IMR-90 (cell line): ENCODE measurements at regions not wholly inside any gene's neighbourhood (a gene's known extent, or its start where the extent isn't known, plus 50 kb on each side); places are given as distances from the start of the nearest gene placed in this dataset.

Experiments used
- ATAC-seq: fragments of 200-7000 bp; cut with Tn5 transposase; 2 replicates; pipeline ENCODE4 v1.9.1; 2020; ENCODE audit warnings: low read depth, mild to moderate bottlenecking, moderate library complexity
- BruUV-seq: library from RNA; stranded (reverse); fragments of 400-500 nt; replicated peaks from 2 replicates; lab custom pipeline; 2021; lab: Mats Ljungman, UMichigan
- CTCF ChIA-PET: fragments of 300-600 bp; formaldehyde crosslinking; extraction: SDS; loops from one replicate; lab custom pipeline; 2021; ENCODE audit warnings: antibody characterized with exemption; lab: Yijun Ruan, JAX
- POLR2A ChIA-PET: fragments of 300-600 bp; sonication (Branson Sonifier 250); formaldehyde crosslinking; loops from one replicate; lab custom pipeline; 2022; ENCODE audit warnings: antibody characterized with exemption; ENCODE audit not compliant: unreplicated experiment; lab: Charles Lee
- DNase-seq: peaks from one replicate; pipeline ENCODE4 v3.0.0; 2013
- H2AFZ ChIP-seq: replicated peaks from 2 replicates; pipeline ENCODE3; 2013; ENCODE audit warnings: low read length, mild to moderate bottlenecking; ENCODE audit not compliant: poor library complexity
- H2AK5ac ChIP-seq: 2 replicates; pipeline ENCODE4 v1.6.1; 2013; ENCODE audit warnings: low read depth, low read length, inconsistent platforms
- H2AK9ac ChIP-seq: replicated peaks from 2 replicates; pipeline ENCODE3; 2013; ENCODE audit warnings: mild to moderate bottlenecking, low read depth, low read length, moderate library complexity; ENCODE audit not compliant: poor library complexity
- H2BK120ac ChIP-seq: 2 replicates; pipeline ENCODE4 v1.6.1; 2013; ENCODE audit warnings: low read depth, low read length, inconsistent platforms
- H2BK15ac ChIP-seq: 3 replicates; pipeline ENCODE4 v1.6.1; 2013; ENCODE audit warnings: low read depth, low read length, inconsistent platforms
- H2BK20ac ChIP-seq: 2 replicates; pipeline ENCODE4 v1.6.1; 2013; ENCODE audit warnings: low read depth, mild to moderate bottlenecking, inconsistent platforms, low read length, moderate library complexity
- H2BK5ac ChIP-seq: 2 replicates; pipeline ENCODE4 v1.6.1; 2013; ENCODE audit warnings: mild to moderate bottlenecking, low read depth, low read length, inconsistent platforms; ENCODE audit not compliant: poor library complexity, severe bottlenecking
- H3K14ac ChIP-seq: replicated peaks from 2 replicates; pipeline ENCODE4 v1.6.1; 2013; ENCODE audit warnings: low read depth, low read length, inconsistent platforms
- H3K18ac ChIP-seq: 2 replicates; pipeline ENCODE4 v1.6.1; 2013; ENCODE audit warnings: low read depth, low read length, control low read depth
- H3K23ac ChIP-seq: 2 replicates; pipeline ENCODE4 v1.6.1; 2013; ENCODE audit warnings: low read depth, low read length, inconsistent platforms
- H3K27ac ChIP-seq: 2 replicates; pipeline ENCODE4 v1.5.1; 2013; ENCODE audit warnings: mild to moderate bottlenecking, control low read depth, low read length; ENCODE audit not compliant: insufficient read depth
- H3K27me3 ChIP-seq: 2 replicates; pipeline ENCODE4 v1.6.1; 2013; ENCODE audit warnings: low read length; ENCODE audit not compliant: control insufficient read depth, insufficient read depth
- H3K36me3 ChIP-seq: 2 replicates; pipeline ENCODE4 v1.6.1; 2013; ENCODE audit warnings: low read length, mixed read lengths; ENCODE audit not compliant: control insufficient read depth, insufficient read depth
- H3K4ac ChIP-seq: 2 replicates; pipeline ENCODE4 v1.6.1; 2013; ENCODE audit warnings: low read depth, low read length, inconsistent platforms
- H3K4me1 ChIP-seq: 2 replicates; pipeline ENCODE4 v1.6.1; 2013; ENCODE audit warnings: low read length, mixed read lengths; ENCODE audit not compliant: control insufficient read depth, insufficient read depth
- H3K4me2 ChIP-seq: 2 replicates; pipeline ENCODE4 v1.6.1; 2013; ENCODE audit warnings: low read depth, mild to moderate bottlenecking, control low read depth, low read length, moderate library complexity
- H3K4me3 ChIP-seq: 2 replicates; pipeline ENCODE4 v1.5.1; 2013; ENCODE audit warnings: low read depth, mild to moderate bottlenecking, control low read depth, low read length, moderate library complexity; ENCODE audit not compliant: insufficient read depth
- H3K56ac ChIP-seq: 2 replicates; pipeline ENCODE4 v1.6.1; 2013; ENCODE audit warnings: low read length, inconsistent platforms; ENCODE audit not compliant: insufficient read depth; ENCODE audit errors: extremely low read depth
- H3K79me1 ChIP-seq, 2 experiments: 2 replicates each; pipeline ENCODE4 v1.6.1; 2013; ENCODE audit warnings: low read length in 2 of 2, inconsistent platforms in 1 of 2, low read depth in 1 of 2
- H3K9ac ChIP-seq: 2 replicates; pipeline ENCODE4 v1.6.1; 2013; ENCODE audit warnings: low read depth, low read length, control low read depth
- H3K9me1 ChIP-seq: 2 replicates; pipeline ENCODE4 v1.6.1; 2013; ENCODE audit warnings: low read length, inconsistent platforms; ENCODE audit not compliant: insufficient read depth
- H3K9me3 ChIP-seq: 2 replicates; pipeline ENCODE4 v1.6.1; 2013; ENCODE audit warnings: low read length; ENCODE audit not compliant: control insufficient read depth, insufficient read depth
- H4K20me1 ChIP-seq: 2 replicates; pipeline ENCODE4 v1.6.1; 2013; ENCODE audit warnings: low read length, inconsistent platforms; ENCODE audit not compliant: insufficient read depth
- H4K5ac ChIP-seq: 2 replicates; pipeline ENCODE4 v1.6.1; 2013; ENCODE audit warnings: mild to moderate bottlenecking, low read depth, low read length, control low read depth
- H4K8ac ChIP-seq, 2 experiments: 2 replicates each; pipeline ENCODE4 v1.6.1; 2013; ENCODE audit warnings: low read depth in 2 of 2, low read length in 2 of 2, control low read depth in 1 of 2, inconsistent platforms in 1 of 2
- H4K91ac ChIP-seq: 2 replicates; pipeline ENCODE4 v1.6.1; 2013; ENCODE audit warnings: low read depth, low read length, inconsistent platforms; ENCODE audit not compliant: insufficient read depth
- BHLHE40 ChIP-seq: fragments of 150-350 bp; IDR thresholded peaks from 2 replicates; pipeline ENCODE4 v1.6.1; 2016; ENCODE audit warnings: mild to moderate bottlenecking, low read depth, low read length
- CHD1 ChIP-seq: IDR thresholded peaks from 2 replicates; pipeline ENCODE4 v1.6.1; 2012; ENCODE audit warnings: low read depth, low read length, improper control_type of control experiment
- MAFK ChIP-seq: IDR thresholded peaks from 2 replicates; pipeline ENCODE4 v1.6.1; 2012; ENCODE audit warnings: low read depth, low read length, improper control_type of control experiment
- MXI1 ChIP-seq: IDR thresholded peaks from 2 replicates; pipeline ENCODE4 v1.6.1; 2012; ENCODE audit warnings: low read depth, mild to moderate bottlenecking, low read length, moderate library complexity, borderline replicate concordance
- NFE2L2 ChIP-seq: fragments of 150-350 bp; IDR thresholded peaks from 2 replicates; pipeline ENCODE4 v1.6.1; 2016; ENCODE audit warnings: low read depth, mild to moderate bottlenecking, low read length
- POLR2A ChIP-seq: IDR thresholded peaks from 2 replicates; pipeline ENCODE4 v1.6.1; 2012; ENCODE audit warnings: mild to moderate bottlenecking, low read depth, low read length
- RAD21 ChIP-seq: IDR thresholded peaks from 2 replicates; pipeline ENCODE4 v1.6.1; 2012; ENCODE audit warnings: low read length, improper control_type of control experiment
- RCOR1 ChIP-seq: IDR thresholded peaks from 2 replicates; pipeline ENCODE4 v1.6.1; 2012; ENCODE audit warnings: mild to moderate bottlenecking, low read length, improper control_type of control experiment; ENCODE audit not compliant: insufficient replicate concordance
- SMC3 ChIP-seq: fragments of 150-350 bp; IDR thresholded peaks from 2 replicates; pipeline ENCODE4 v1.6.1; 2016; ENCODE audit warnings: low read depth, mild to moderate bottlenecking, antibody characterized with exemption, low read length, moderate library complexity
- WGBS, 2 experiments: methylation state at CpG; one replicate each; pipeline versions ENCODE4 v1.1.5 to v1.1.7; 2013; ENCODE audit warnings: missing lambda C conversion rate in 2 of 2; ENCODE audit not compliant: insufficient read length in 1 of 2; ENCODE audit errors: extremely low coverage in 2 of 2; 5-methylcytosine and 5-hydroxymethylcytosine counted together
- dilution Hi-C: fragments of 300-500 bp; cut with HindIII; formaldehyde crosslinking; loops from one replicate; pipeline ENCODE4 v1.14.3; 2018; ENCODE audit warnings: low sequenced_read_pairs; ENCODE audit not compliant: unreplicated experiment
- in situ Hi-C: fragments of 300-500 bp; cut with MboI; formaldehyde crosslinking; loops from 3 replicates; pipeline ENCODE4 v1.14.3; 2019; ENCODE audit warnings: low sequenced_read_pairs, inconsistent platforms, mixed read lengths
- intact Hi-C: fragments of 100-400 bp; cut with micrococcal nuclease; formaldehyde crosslinking; loops from 2 replicates; pipeline ENCODE4 v1.10.0; 2022
- TF ChIP-seq, protein P1 (sequence below): fragments of 150-350 bp; IDR thresholded peaks from 2 replicates; pipeline ENCODE4 v1.6.1; 2017; ENCODE audit warnings: mild to moderate bottlenecking, antibody characterized with exemption, low read length, low read depth
- TF ChIP-seq, protein P2 (sequence below): fragments of 150-350 bp; IDR thresholded peaks from 2 replicates; pipeline ENCODE4 v1.6.1; 2016; ENCODE audit warnings: low read depth, mild to moderate bottlenecking, low read length, moderate library complexity, borderline replicate concordance
- TF ChIP-seq, protein P3 (sequence below): conservative IDR thresholded peaks from 2 replicates; pipeline ENCODE4 v1.5.1; 2012; ENCODE audit warnings: mild to moderate bottlenecking, low read depth, low read length, improper control_type of control experiment

DNA sequence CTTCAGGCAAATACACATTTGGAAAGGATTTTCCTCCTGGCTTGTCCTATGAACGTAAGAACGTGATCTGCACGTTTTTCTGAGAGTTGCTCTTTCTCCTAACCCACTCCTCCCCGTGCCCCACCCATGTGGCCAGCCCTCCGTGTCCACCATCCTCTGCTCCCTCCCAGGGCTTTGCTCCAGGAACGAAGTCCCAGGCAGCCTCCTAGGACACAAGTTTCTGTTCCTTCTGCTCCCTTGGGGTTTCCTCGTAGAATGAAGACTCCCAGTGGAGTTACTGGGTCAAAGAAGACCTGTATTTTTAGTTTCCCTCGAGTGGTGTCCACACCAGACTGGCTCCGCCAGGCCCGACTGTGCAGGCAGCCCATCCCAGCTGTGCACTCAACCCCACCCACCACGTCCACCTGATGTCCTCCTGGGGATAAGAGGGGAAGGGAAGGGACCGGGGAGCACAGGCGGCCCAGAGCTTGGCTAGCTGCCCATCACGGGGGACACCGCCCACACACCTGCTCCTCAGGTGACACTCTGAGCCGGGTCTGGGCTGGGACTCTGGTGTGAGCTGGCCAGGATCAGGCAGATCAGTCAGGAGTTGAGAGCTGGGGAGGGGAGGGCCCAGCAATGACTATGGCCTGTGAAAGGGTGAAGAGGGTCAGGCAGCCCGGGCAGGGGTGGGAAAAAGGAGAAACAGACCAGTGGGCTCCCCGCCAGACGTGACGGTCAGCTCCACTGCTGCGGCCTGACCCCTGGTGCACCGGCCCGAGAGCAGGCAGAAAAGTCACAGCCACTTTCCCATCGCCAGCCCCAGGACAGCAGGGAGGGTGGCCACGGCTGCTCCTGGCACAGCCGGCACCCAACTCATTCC, 54.3 kb upstream of the PPP2R2D start:
- no peak overlapping the region for H2AFZ ChIP-seq
- no peak overlapping the region for H3K27ac ChIP-seq
- no peak overlapping the region for H2BK120ac ChIP-seq
- no peaks in the 10 kb centered on the region for H3K36me3 ChIP-seq
- ATAC-seq: no peak
- no peaks in the 10 kb centered on the region for H3K79me1 ChIP-seq
- in situ Hi-C loops: no loop called here
- 54% methylated on average over 6 of the region's 26 CpGs; no CpG with 5 or more reads in 1 of the 2 experiments for WGBS, 2 experiments
- no peak overlapping the region for H2BK15ac ChIP-seq
- H4K8ac ChIP-seq: no peak overlapping the region
- DNase-seq: no peak
- no peak overlapping the region for H2BK20ac ChIP-seq
- no peak overlapping the region for H2BK5ac ChIP-seq
- intact Hi-C loops: no loop called here
- CTCF ChIA-PET: no interaction called here
- H4K5ac ChIP-seq: no peak overlapping the region
- H3K9me3 ChIP-seq: peaks cover 51% of the 10 kb centered on the region
- no peak overlapping the region for H3K18ac ChIP-seq
- no peak overlapping the region for H3K4ac ChIP-seq
- H3K27me3 ChIP-seq: no peaks in the 10 kb centered on the region
- H2AK5ac ChIP-seq: no peak overlapping the region
- POLR2A ChIA-PET: no interaction called here
- no peak overlapping the region for H3K23ac ChIP-seq
- no peak overlapping the region for H2AK9ac ChIP-seq
- TF ChIP-seq MXI1: no peak
- no peak for TF ChIP-seq BHLHE40
- TF ChIP-seq, protein P1, sequence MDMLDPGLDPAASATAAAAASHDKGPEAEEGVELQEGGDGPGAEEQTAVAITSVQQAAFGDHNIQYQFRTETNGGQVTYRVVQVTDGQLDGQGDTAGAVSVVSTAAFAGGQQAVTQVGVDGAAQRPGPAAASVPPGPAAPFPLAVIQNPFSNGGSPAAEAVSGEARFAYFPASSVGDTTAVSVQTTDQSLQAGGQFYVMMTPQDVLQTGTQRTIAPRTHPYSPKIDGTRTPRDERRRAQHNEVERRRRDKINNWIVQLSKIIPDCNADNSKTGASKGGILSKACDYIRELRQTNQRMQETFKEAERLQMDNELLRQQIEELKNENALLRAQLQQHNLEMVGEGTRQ: no peak
- TF ChIP-seq, protein P2, sequence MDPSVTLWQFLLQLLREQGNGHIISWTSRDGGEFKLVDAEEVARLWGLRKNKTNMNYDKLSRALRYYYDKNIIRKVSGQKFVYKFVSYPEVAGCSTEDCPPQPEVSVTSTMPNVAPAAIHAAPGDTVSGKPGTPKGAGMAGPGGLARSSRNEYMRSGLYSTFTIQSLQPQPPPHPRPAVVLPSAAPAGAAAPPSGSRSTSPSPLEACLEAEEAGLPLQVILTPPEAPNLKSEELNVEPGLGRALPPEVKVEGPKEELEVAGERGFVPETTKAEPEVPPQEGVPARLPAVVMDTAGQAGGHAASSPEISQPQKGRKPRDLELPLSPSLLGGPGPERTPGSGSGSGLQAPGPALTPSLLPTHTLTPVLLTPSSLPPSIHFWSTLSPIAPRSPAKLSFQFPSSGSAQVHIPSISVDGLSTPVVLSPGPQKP: no peak
- TF ChIP-seq POLR2A: no peak
- TF ChIP-seq MAFK: no peak
- TF ChIP-seq RAD21: no peak
- TF ChIP-seq RCOR1: no peak
- TF ChIP-seq NFE2L2: no peak
- TF ChIP-seq SMC3: no peak
- TF ChIP-seq, protein P3, sequence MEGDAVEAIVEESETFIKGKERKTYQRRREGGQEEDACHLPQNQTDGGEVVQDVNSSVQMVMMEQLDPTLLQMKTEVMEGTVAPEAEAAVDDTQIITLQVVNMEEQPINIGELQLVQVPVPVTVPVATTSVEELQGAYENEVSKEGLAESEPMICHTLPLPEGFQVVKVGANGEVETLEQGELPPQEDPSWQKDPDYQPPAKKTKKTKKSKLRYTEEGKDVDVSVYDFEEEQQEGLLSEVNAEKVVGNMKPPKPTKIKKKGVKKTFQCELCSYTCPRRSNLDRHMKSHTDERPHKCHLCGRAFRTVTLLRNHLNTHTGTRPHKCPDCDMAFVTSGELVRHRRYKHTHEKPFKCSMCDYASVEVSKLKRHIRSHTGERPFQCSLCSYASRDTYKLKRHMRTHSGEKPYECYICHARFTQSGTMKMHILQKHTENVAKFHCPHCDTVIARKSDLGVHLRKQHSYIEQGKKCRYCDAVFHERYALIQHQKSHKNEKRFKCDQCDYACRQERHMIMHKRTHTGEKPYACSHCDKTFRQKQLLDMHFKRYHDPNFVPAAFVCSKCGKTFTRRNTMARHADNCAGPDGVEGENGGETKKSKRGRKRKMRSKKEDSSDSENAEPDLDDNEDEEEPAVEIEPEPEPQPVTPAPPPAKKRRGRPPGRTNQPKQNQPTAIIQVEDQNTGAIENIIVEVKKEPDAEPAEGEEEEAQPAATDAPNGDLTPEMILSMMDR: no peak
- no peak for TF ChIP-seq CHD1
- no peaks in the 10 kb centered on the region for H4K20me1 ChIP-seq
- dilution Hi-C loops: no loop called here
- no peak overlapping the region for H4K91ac ChIP-seq
- no peak overlapping the region for H3K14ac ChIP-seq
- no peak overlapping the region for H3K4me2 ChIP-seq
- H3K9me1 ChIP-seq: no peaks in the 10 kb centered on the region
- no peak overlapping the region for H3K56ac ChIP-seq
- H3K4me3 ChIP-seq: no peak overlapping the region
- no peak overlapping the region for H3K9ac ChIP-seq
- no peaks in the 10 kb centered on the region for H3K4me1 ChIP-seq
- BruUV-seq: no TSS peak
